ENCODE measurements at regions not wholly inside any gene's neighbourhood (a gene's known extent, or its start where the extent isn't known, plus 50 kb on each side); places are given as distances from the start of the nearest gene placed in this dataset.

DNA sequence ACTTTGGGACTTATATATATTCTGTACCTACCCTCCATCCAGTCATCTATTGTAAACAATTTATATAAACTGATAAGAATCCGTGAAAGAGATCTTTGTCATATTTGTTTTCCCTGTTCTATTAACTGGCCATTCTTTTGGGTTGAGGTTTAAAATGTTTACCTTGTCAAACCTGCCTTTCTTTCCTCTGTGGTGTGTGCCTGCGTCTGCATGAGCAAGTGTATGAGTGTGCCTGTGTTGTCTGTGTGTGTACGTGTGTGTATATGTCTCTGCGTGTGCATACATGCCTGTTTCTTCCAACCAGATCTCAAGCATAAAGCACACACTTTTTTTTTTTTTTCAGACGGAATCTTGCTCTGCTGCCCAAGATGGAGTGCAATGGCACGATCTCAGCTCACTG, 201.5 kb downstream of the C16orf95 start:
- peaks cover 3% of the 10 kb centered on the region for H3K4me1 Mint-ChIP-seq (ENCODE audit: low read depth)
- TF ChIP-seq, protein P1, sequence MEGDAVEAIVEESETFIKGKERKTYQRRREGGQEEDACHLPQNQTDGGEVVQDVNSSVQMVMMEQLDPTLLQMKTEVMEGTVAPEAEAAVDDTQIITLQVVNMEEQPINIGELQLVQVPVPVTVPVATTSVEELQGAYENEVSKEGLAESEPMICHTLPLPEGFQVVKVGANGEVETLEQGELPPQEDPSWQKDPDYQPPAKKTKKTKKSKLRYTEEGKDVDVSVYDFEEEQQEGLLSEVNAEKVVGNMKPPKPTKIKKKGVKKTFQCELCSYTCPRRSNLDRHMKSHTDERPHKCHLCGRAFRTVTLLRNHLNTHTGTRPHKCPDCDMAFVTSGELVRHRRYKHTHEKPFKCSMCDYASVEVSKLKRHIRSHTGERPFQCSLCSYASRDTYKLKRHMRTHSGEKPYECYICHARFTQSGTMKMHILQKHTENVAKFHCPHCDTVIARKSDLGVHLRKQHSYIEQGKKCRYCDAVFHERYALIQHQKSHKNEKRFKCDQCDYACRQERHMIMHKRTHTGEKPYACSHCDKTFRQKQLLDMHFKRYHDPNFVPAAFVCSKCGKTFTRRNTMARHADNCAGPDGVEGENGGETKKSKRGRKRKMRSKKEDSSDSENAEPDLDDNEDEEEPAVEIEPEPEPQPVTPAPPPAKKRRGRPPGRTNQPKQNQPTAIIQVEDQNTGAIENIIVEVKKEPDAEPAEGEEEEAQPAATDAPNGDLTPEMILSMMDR (IDR thresholded peaks at IDR 0.05; ENCODE audit: unreplicated experiment), result no peak
- no peaks in the 10 kb centered on the region for H3K9me3 Mint-ChIP-seq (ENCODE audit: low read depth)

DNA sequence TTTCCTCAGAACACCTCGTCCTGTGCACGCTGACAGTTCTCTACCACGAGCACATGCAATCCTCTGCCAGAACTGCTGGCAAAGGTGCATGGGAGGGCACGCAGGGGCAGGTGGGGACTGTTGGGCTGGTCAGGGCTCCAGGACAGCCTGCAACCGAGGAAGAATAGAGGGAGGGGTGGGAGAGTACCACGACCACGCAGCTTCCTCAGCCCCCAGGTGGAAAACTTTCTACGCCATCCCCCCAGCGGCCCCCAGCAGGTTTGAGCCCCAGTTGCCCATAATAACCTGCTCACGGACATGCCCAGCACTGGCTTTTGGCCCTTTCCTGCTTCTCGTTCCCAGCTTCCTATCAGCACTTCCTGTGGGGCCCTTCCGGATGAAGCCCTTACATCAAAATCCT, 199.3 kb downstream of the C16orf95 start:
- Mint-ChIP-seq H3K9me3 (ENCODE audit: low read depth) (no peaks in the 10 kb centered on the region), H3K27me3 (peaks cover 8% of the 10 kb centered on the region), H3K27ac (no peak overlapping the region), H3K36me3 (ENCODE audit: insufficient read depth) (no peaks in the 10 kb centered on the region), H3K4me1 (ENCODE audit: low read depth) (peaks cover 3% of the 10 kb centered on the region), H3K4me3 (ENCODE audit: low read depth) (no peak overlapping the region)
- DNase-seq (ENCODE audit: low spot score, unreplicated experiment), result no peak
- TF ChIP-seq, protein P1 (IDR thresholded peaks at IDR 0.05; ENCODE audit: unreplicated experiment), result no peak

More for the DNA sequence above, 201.5 kb downstream of the C16orf95 start:
- Mint-ChIP-seq H3K36me3 (ENCODE audit: insufficient read depth) (no peaks in the 10 kb centered on the region), H3K4me3 (ENCODE audit: low read depth) (no peak overlapping the region), H3K27me3 (peaks cover 11% of the 10 kb centered on the region), H3K27ac (no peak overlapping the region)
- no peak for DNase-seq (ENCODE audit: low spot score, unreplicated experiment)

DNA sequence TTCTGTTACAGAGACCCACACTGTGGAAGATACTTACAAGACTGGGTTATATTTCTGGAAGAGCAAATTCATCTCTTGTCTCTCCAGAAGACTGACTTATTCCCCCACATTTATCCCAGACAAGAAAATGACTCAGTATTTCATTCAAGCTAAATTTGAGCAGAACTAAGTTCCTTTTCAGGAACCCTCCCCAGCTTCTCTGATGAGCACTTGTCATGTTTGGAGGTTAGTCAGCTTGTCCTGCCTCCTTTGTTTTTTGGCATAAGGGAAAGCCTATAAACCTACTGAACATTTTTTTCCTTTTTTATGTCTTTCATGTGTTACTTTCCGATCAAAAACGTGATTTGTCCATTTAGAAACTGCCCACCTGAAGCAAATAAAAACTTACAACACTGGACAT, 198.0 kb downstream of the C16orf95 start:
- Mint-ChIP-seq H3K9me3 (ENCODE audit: low read depth) (peaks cover 4% of the 10 kb centered on the region), H3K4me1 (ENCODE audit: low read depth) (peaks cover 3% of the 10 kb centered on the region), H3K27ac (no peak overlapping the region), H3K27me3 (peaks cover 3% of the 10 kb centered on the region), H3K4me3 (ENCODE audit: low read depth) (no peak overlapping the region), H3K36me3 (ENCODE audit: insufficient read depth) (no peaks in the 10 kb centered on the region)
- TF ChIP-seq, protein P1 (IDR thresholded peaks at IDR 0.05; ENCODE audit: unreplicated experiment), result no peak
- DNase-seq (ENCODE audit: low spot score, unreplicated experiment), result no peak

DNA sequence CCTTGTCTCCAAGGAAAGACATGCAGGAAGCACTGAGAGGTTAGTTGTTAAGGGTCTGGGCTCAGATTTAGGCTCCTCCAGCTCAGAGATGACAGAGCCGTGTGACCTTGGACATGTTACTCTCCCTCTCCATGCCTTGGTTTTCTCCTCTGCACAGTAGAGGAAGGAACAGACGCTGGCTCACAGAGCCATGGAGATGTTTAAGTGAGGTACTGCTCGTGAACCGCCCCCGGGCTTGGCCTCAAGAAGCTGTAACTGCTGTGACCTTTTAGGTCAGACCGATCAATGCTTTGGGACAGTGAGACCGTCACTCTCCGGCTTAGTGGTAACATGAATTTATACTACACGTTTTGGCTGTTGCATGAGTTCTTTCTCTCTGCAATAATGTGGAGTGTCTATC, 197.4 kb downstream of the C16orf95 start:
- H3K4me1 Mint-ChIP-seq (ENCODE audit: low read depth), result peaks cover 3% of the 10 kb centered on the region
- H3K36me3 Mint-ChIP-seq (ENCODE audit: insufficient read depth), result no peaks in the 10 kb centered on the region
- no peaks in the 10 kb centered on the region for H3K27me3 Mint-ChIP-seq
- H3K9me3 Mint-ChIP-seq (ENCODE audit: low read depth), result peaks cover 4% of the 10 kb centered on the region
- no peak for DNase-seq (ENCODE audit: low spot score, unreplicated experiment)
- no peak overlapping the region for H3K27ac Mint-ChIP-seq
- TF ChIP-seq, protein P1 (IDR thresholded peaks at IDR 0.05; ENCODE audit: unreplicated experiment), result no peak
- no peak overlapping the region for H3K4me3 Mint-ChIP-seq (ENCODE audit: low read depth)

DNA sequence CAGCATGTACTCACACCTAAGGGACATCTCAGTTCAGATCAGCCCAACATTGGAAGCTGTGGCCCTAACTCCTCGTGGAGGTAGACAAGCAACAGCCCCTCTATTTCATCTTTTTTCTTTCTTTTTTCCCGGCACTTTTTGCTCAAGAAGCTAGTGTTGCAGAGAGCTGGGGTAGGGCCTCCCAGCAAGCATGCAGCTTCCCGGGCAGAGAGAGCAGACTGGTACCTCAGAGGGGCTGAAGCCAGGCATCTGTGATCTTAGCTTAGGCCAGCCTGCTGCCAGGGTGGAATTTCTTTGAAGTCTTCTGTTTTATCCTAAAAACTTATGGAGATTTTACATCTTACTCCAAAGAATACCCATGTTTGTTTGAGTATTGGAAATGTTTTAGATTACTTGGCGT, 195.4 kb downstream of the C16orf95 start:
- H3K9me3 Mint-ChIP-seq (ENCODE audit: low read depth), result peaks cover 4% of the 10 kb centered on the region
- DNase-seq (ENCODE audit: low spot score, unreplicated experiment), result no peak
- no peak overlapping the region for H3K27ac Mint-ChIP-seq
- no peaks in the 10 kb centered on the region for H3K36me3 Mint-ChIP-seq (ENCODE audit: insufficient read depth)
- TF ChIP-seq, protein P1 (IDR thresholded peaks at IDR 0.05; ENCODE audit: unreplicated experiment), result no peak
- H3K4me1 Mint-ChIP-seq (ENCODE audit: low read depth), result peaks cover 6% of the 10 kb centered on the region
- peaks cover 9% of the 10 kb centered on the region for H3K27me3 Mint-ChIP-seq
- H3K4me3 Mint-ChIP-seq (ENCODE audit: low read depth), result no peak overlapping the region
